Osteocyte (in vitro differentiated cells): ENCODE measurements at regions not wholly inside any gene's neighbourhood (a gene's known extent, or its start where the extent isn't known, plus 50 kb on each side); places are given as distances from the start of the nearest gene placed in this dataset.

ENCODE experiments used
- DNase-seq: peaks from one replicate; pipeline ENCODE4 v3.0.0; 2021; ENCODE audit warnings: mixed read lengths; ENCODE audit not compliant: unreplicated experiment; ENCODE audit errors: extremely low spot score
- H3K27ac Mint-ChIP-seq: one replicate; pipeline ENCODE4 v1.8.0; 2021; ENCODE audit warnings: mild to moderate bottlenecking, mixed read lengths; ENCODE audit not compliant: unreplicated experiment
- H3K27me3 Mint-ChIP-seq: one replicate; pipeline ENCODE4 v1.8.0; 2021; ENCODE audit warnings: mixed read lengths; ENCODE audit not compliant: unreplicated experiment
- H3K36me3 Mint-ChIP-seq: one replicate; pipeline ENCODE4 v1.8.0; 2021; ENCODE audit warnings: mixed read lengths; ENCODE audit not compliant: unreplicated experiment
- H3K4me1 Mint-ChIP-seq: one replicate; pipeline ENCODE4 v1.8.0; 2021; ENCODE audit warnings: mixed read lengths; ENCODE audit not compliant: unreplicated experiment
- H3K4me3 Mint-ChIP-seq: one replicate; pipeline ENCODE4 v1.8.0; 2021; ENCODE audit warnings: mild to moderate bottlenecking, moderate library complexity, mixed read lengths; ENCODE audit not compliant: unreplicated experiment
- H3K9me3 Mint-ChIP-seq: one replicate; pipeline ENCODE4 v1.8.0; 2021; ENCODE audit warnings: mixed read lengths; ENCODE audit not compliant: unreplicated experiment
- TF ChIP-seq, protein P1 (sequence below): fragments of 200-600 bp; sonication (generic); IDR thresholded peaks from 2 replicates; pipeline ENCODE4 v1.5.0; 2021; ENCODE audit warnings: antibody characterized with exemption, mild to moderate bottlenecking, moderate library complexity

DNA sequence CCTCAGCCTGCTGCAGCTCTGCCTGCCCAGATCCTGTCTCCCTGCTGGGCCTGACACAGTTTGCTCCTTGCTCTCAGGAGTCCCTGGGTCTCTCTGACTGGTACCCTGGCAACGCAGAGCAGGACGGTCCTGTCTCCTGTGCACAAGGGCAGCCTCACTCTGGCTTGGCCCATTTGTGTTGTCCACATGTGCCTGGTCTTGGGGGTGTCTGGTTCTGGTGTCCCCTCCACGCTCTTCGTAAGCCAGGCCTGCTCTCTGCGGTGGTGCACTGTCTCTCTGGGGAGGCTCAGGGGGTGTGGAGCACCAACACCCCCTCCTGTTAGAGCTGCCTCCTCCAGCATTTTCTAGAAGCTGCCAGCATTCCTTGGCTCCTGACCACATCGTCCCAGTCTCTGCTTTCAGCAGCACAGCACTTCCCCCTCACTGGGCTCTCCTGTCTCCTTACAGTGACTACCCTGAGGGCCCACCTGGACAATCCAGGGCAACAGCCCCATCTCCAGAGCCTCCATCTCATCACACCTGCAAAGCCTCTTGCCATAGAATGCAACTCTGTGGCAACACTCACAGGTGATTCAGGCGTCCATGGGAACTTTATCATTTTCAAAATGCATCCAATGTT, 235.6 kb upstream of the HS6ST1 start:
- H3K9me3 Mint-ChIP-seq, result peaks cover 4% of the 10 kb centered on the region
- peak; percentile 63 for DNase-seq
- no peak overlapping the region for H3K4me3 Mint-ChIP-seq
- no peaks in the 10 kb centered on the region for H3K36me3 Mint-ChIP-seq
- TF ChIP-seq, protein P1, sequence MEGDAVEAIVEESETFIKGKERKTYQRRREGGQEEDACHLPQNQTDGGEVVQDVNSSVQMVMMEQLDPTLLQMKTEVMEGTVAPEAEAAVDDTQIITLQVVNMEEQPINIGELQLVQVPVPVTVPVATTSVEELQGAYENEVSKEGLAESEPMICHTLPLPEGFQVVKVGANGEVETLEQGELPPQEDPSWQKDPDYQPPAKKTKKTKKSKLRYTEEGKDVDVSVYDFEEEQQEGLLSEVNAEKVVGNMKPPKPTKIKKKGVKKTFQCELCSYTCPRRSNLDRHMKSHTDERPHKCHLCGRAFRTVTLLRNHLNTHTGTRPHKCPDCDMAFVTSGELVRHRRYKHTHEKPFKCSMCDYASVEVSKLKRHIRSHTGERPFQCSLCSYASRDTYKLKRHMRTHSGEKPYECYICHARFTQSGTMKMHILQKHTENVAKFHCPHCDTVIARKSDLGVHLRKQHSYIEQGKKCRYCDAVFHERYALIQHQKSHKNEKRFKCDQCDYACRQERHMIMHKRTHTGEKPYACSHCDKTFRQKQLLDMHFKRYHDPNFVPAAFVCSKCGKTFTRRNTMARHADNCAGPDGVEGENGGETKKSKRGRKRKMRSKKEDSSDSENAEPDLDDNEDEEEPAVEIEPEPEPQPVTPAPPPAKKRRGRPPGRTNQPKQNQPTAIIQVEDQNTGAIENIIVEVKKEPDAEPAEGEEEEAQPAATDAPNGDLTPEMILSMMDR, result no peak
- no peaks in the 10 kb centered on the region for H3K27me3 Mint-ChIP-seq
- H3K4me1 Mint-ChIP-seq, result peaks cover 27% of the 10 kb centered on the region
- H3K27ac Mint-ChIP-seq, result no peak overlapping the region

- no peaks in the 10 kb centered on the region for H3K27me3 Mint-ChIP-seq
- H3K9me3 Mint-ChIP-seq, result peaks cover 4% of the 10 kb centered on the region
Observed at GRCh38 chr2:128555433-128555832, 236.8 kb upstream of the HS6ST1 start.

DNA sequence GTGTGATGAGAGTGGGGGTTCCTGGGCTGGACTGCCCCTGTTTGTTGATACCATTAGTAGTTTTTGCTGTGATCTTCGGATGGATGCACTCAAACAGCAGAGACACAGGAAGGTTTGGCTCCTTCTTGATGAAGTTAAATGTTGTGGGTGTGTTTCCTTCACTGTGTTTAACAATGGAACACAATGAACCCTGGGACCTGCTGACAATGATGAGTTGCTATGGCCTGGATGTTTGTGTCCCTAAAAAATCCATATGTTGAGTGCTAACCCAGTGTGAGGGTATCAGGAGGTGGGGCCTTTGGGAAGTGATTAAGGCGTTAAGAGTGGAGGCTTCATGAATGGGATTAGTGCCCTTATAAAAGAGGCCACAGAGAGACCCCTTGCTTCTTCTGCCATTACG, 237.4 kb upstream of the HS6ST1 start:
- no peak for DNase-seq
- TF ChIP-seq, protein P1, result no peak
- Mint-ChIP-seq H3K4me3 (no peak overlapping the region), H3K27me3 (no peaks in the 10 kb centered on the region), H3K4me1 (peaks cover 14% of the 10 kb centered on the region), H3K27ac (no peak overlapping the region), H3K36me3 (no peaks in the 10 kb centered on the region), H3K9me3 (peaks cover 4% of the 10 kb centered on the region)

More at GRCh38 chr2:128555433-128555832, 236.8 kb upstream of the HS6ST1 start:
- DNase-seq, result peak; percentile 56
- Mint-ChIP-seq H3K4me1 (peaks cover 16% of the 10 kb centered on the region), H3K36me3 (no peaks in the 10 kb centered on the region), H3K4me3 (no peak overlapping the region), H3K27ac (no peak overlapping the region)
- TF ChIP-seq, protein P1, result no peak

- Mint-ChIP-seq H3K27ac (no peak overlapping the region), H3K4me1 (peaks cover 14% of the 10 kb centered on the region), H3K4me3 (no peak overlapping the region), H3K27me3 (no peaks in the 10 kb centered on the region), H3K36me3 (no peaks in the 10 kb centered on the region), H3K9me3 (peaks cover 4% of the 10 kb centered on the region)
- TF ChIP-seq, protein P1, result no peak
- peak; percentile 59 for DNase-seq
Observed at GRCh38 chr2:128556633-128557032, 238.0 kb upstream of the HS6ST1 start.

GRCh38 chr2:128557069-128557468, 238.4 kb upstream of the HS6ST1 start:
- DNase-seq, result peak; percentile 60
- Mint-ChIP-seq H3K36me3 (no peaks in the 10 kb centered on the region), H3K4me3 (no peak overlapping the region), H3K9me3 (peaks cover 4% of the 10 kb centered on the region), H3K27me3 (no peaks in the 10 kb centered on the region), H3K4me1 (peaks cover 13% of the 10 kb centered on the region), H3K27ac (no peak overlapping the region)
- TF ChIP-seq, protein P1, result no peak
